ENCODE measurements at regions not wholly inside any gene's neighbourhood (a gene's known extent, or its start where the extent isn't known, plus 50 kb on each side); places are given as distances from the start of the nearest gene placed in this dataset.

DNA sequence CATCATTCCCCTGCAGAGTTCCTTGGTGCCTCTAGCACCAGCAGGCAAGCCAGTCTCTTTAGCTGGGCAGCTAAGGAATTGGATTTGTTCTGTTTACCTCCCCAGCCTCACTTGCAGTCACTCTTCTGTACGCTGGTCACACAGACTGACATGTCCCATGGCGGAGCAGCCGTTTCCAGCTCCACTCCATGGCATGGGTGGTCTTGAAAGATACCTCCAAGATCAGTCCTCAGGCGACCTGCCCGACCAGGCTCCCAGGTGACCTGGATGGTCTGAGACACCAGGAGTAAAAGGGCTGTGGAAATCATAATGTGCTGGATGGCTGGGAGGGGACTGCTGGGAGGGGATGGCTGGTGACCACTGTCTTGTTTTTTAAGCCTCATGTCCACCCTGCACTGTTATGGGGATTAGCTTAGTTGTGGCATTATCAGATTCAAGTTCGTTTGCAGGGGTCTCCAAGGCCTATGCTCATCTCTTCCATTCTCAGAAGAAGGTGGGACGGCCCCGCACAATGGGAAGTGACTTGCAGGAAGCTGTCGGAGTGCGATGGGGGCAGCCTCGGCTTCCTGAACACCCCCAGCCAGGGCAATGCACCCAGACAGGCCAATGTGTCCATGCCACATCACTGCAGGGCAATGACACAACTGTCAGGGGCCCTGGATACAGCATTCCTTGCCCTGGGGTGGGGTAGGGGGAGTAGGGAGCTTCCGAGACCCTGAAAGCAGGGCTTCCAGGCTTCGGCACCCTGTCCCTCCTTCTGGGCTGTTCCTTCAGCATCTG is 156.1 kb upstream of the MYCN start:
- no peaks in the 10 kb centered on the region for H3F3A ChIP-seq (ENCODE audit: insufficient read depth, low read length, poor library complexity, severe bottlenecking)
- no peaks in the 10 kb centered on the region for H3K27me3 ChIP-seq (ENCODE audit: insufficient read depth, low read depth, low read length)
- no peaks in the 10 kb centered on the region for H3K9me2 ChIP-seq (ENCODE audit: insufficient read depth, low read length)
- no peaks in the 10 kb centered on the region for H4K20me1 ChIP-seq (ENCODE audit: insufficient read depth)
- H3K27ac ChIP-seq (ENCODE audit: low read length), result no peak overlapping the region
- H3K79me2 ChIP-seq (replicated peaks; ENCODE audit: insufficient read depth, low read length), result no peaks in the 10 kb centered on the region
- no peaks in the 10 kb centered on the region for H3K36me3 ChIP-seq (ENCODE audit: insufficient read depth, low read length)
- H2AFZ ChIP-seq (ENCODE audit: low read depth, low read length), result no peak overlapping the region
- no peak overlapping the region for H3K9ac ChIP-seq (ENCODE audit: low read length)
- no peak overlapping the region for H3K4me2 ChIP-seq (ENCODE audit: low read length)
- TF ChIP-seq SMC3 (conservative IDR thresholded peaks at IDR 0.05; ENCODE audit: poor library complexity) (no peak), MXI1 (conservative IDR thresholded peaks at IDR 0.05; ENCODE audit: poor library complexity, severe bottlenecking) (no peak), POLR2AphosphoS5 (IDR thresholded peaks at IDR 0.05) (no peak), RAD21 (conservative IDR thresholded peaks at IDR 0.05) (no peak)
- TF ChIP-seq, protein P1, sequence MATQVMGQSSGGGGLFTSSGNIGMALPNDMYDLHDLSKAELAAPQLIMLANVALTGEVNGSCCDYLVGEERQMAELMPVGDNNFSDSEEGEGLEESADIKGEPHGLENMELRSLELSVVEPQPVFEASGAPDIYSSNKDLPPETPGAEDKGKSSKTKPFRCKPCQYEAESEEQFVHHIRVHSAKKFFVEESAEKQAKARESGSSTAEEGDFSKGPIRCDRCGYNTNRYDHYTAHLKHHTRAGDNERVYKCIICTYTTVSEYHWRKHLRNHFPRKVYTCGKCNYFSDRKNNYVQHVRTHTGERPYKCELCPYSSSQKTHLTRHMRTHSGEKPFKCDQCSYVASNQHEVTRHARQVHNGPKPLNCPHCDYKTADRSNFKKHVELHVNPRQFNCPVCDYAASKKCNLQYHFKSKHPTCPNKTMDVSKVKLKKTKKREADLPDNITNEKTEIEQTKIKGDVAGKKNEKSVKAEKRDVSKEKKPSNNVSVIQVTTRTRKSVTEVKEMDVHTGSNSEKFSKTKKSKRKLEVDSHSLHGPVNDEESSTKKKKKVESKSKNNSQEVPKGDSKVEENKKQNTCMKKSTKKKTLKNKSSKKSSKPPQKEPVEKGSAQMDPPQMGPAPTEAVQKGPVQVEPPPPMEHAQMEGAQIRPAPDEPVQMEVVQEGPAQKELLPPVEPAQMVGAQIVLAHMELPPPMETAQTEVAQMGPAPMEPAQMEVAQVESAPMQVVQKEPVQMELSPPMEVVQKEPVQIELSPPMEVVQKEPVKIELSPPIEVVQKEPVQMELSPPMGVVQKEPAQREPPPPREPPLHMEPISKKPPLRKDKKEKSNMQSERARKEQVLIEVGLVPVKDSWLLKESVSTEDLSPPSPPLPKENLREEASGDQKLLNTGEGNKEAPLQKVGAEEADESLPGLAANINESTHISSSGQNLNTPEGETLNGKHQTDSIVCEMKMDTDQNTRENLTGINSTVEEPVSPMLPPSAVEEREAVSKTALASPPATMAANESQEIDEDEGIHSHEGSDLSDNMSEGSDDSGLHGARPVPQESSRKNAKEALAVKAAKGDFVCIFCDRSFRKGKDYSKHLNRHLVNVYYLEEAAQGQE (IDR thresholded peaks at IDR 0.05; ENCODE audit: borderline replicate concordance), result no peak
- H3K9me3 ChIP-seq (ENCODE audit: low read length), result no peaks in the 10 kb centered on the region
- H3K4me3 ChIP-seq (ENCODE audit: low read length), result no peak overlapping the region

DNA sequence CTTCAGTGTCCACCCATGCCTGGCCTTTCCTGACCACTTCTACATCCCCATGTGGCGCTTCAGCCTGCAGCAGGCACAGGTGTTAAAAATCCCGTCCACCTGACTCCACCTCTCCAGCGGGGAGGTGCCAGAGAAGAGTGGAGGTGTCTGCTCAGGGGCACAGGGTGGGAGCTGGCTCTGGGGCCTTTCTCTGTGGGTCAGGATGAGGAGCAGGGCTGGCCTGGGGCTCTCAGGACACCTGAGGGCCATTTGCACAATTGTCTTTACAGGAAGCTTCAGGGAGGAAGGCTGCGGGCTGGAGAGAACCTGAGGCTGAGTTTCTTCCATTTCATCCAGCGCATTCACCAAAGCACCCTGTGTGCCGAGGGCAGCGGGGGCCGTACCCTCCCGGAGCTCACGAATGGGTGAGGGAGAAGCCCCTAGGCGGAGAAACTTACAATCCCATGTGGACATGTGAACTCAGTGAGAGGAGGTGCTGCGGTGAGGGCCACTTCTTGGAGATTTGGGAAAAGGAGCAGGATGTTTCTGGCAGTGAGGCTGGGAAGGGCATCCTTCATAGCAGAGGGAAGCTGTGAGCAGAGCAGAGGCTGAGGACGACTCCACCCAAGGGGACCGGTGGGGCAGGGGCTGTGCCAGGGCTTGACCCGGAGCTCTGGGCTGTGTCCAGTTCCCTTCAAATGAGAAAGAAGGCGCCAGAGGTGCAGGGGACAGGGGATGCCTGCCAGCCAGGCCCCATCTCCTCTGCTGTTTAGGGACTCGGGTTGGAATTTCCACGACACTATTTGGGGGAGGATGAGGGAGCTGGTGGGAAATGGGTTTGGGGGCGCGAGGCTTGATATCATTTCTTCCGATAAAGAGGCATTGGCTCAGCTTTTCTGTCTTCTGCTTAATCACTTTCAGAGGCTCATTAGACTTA is 155.2 kb upstream of the MYCN start:
- TF ChIP-seq EP300 (conservative IDR thresholded peaks at IDR 0.05; ENCODE audit: poor library complexity, severe bottlenecking) (no peak), TAF1 (IDR thresholded peaks at IDR 0.05; ENCODE audit: low read depth) (no peak), MXI1 (conservative IDR thresholded peaks at IDR 0.05; ENCODE audit: poor library complexity, severe bottlenecking) (no peak), EZH2 (IDR thresholded peaks at IDR 0.05; ENCODE audit: borderline replicate concordance, insufficient read depth, low read length, poor library complexity, severe bottlenecking) (no peak), SMC3 (conservative IDR thresholded peaks at IDR 0.05; ENCODE audit: poor library complexity) (no peak), POLR2AphosphoS5 (IDR thresholded peaks at IDR 0.05) (no peak), RAD21 (conservative IDR thresholded peaks at IDR 0.05) (no peak)
- TF ChIP-seq, protein P1 (IDR thresholded peaks at IDR 0.05; ENCODE audit: borderline replicate concordance), result no peak
- TF ChIP-seq, protein P2, sequence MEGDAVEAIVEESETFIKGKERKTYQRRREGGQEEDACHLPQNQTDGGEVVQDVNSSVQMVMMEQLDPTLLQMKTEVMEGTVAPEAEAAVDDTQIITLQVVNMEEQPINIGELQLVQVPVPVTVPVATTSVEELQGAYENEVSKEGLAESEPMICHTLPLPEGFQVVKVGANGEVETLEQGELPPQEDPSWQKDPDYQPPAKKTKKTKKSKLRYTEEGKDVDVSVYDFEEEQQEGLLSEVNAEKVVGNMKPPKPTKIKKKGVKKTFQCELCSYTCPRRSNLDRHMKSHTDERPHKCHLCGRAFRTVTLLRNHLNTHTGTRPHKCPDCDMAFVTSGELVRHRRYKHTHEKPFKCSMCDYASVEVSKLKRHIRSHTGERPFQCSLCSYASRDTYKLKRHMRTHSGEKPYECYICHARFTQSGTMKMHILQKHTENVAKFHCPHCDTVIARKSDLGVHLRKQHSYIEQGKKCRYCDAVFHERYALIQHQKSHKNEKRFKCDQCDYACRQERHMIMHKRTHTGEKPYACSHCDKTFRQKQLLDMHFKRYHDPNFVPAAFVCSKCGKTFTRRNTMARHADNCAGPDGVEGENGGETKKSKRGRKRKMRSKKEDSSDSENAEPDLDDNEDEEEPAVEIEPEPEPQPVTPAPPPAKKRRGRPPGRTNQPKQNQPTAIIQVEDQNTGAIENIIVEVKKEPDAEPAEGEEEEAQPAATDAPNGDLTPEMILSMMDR (IDR thresholded peaks at IDR 0.05; ENCODE audit: poor library complexity, severe bottlenecking), result no peak
- Histone ChIP-seq H3K79me2 (replicated peaks; ENCODE audit: insufficient read depth, low read length) (no peaks in the 10 kb centered on the region), H3K4me3 (ENCODE audit: low read length) (no peak overlapping the region), H3K9ac (ENCODE audit: low read length) (no peak overlapping the region), H3K27ac (ENCODE audit: low read length) (no peak overlapping the region), H3K9me3 (ENCODE audit: low read length) (no peaks in the 10 kb centered on the region), H3F3A (ENCODE audit: insufficient read depth, low read length, poor library complexity, severe bottlenecking) (no peaks in the 10 kb centered on the region), H3K9me2 (ENCODE audit: insufficient read depth, low read length) (no peaks in the 10 kb centered on the region), H4K20me1 (ENCODE audit: insufficient read depth) (no peaks in the 10 kb centered on the region), H3K36me3 (ENCODE audit: insufficient read depth, low read length) (no peaks in the 10 kb centered on the region), H3K27me3 (ENCODE audit: insufficient read depth, low read depth, low read length) (no peaks in the 10 kb centered on the region), H2AFZ (ENCODE audit: low read depth, low read length) (no peak overlapping the region), H3K4me2 (ENCODE audit: low read length) (no peak overlapping the region)
